MM.1S (cell line): ENCODE measurements at regions not wholly inside any gene's neighbourhood (a gene's known extent, or its start where the extent isn't known, plus 50 kb on each side); places are given as distances from the start of the nearest gene placed in this dataset.

ENCODE experiments used
- DNase-seq: peaks from one replicate; pipeline ENCODE4 v3.0.0-alpha.2; 2015
- H2AFZ ChIP-seq: fragments of 300-600 bp; sonication (generic); 2 replicates; pipeline ENCODE4 v1.6.0; 2016; ENCODE audit warnings: antibody characterized with exemption, low read length
- H3F3A ChIP-seq: fragments of 300-600 bp; sonication (generic); 2 replicates; pipeline ENCODE4 v1.6.1; 2016; ENCODE audit warnings: mild to moderate bottlenecking, antibody characterized with exemption, low read length, moderate library complexity, mixed read lengths; ENCODE audit not compliant: insufficient read depth
- H3K27ac ChIP-seq: fragments of 300-600 bp; sonication (generic); 2 replicates; pipeline ENCODE4 v1.5.1; 2016; ENCODE audit warnings: mild to moderate bottlenecking, low read length
- H3K27me3 ChIP-seq: fragments of 300-600 bp; sonication (generic); replicated peaks from 2 replicates; pipeline ENCODE4 v1.6.0; 2016; ENCODE audit warnings: low read length; ENCODE audit not compliant: insufficient read depth
- H3K36me3 ChIP-seq: fragments of 300-600 bp; sonication (generic); replicated peaks from 2 replicates; pipeline ENCODE4 v1.6.1; 2016; ENCODE audit warnings: mild to moderate bottlenecking, low read length, mixed read lengths; ENCODE audit not compliant: insufficient read depth
- H3K4me1 ChIP-seq: fragments of 300-600 bp; sonication (generic); 2 replicates; pipeline ENCODE4 v1.6.1; 2016; ENCODE audit warnings: low read length, mixed read lengths
- H3K4me2 ChIP-seq: fragments of 300-600 bp; sonication (generic); 2 replicates; pipeline ENCODE4 v1.6.0; 2016; ENCODE audit warnings: low read depth, low read length
- H3K4me3 ChIP-seq: fragments of 300-600 bp; sonication (generic); 2 replicates; pipeline ENCODE4 v1.5.1; 2016; ENCODE audit warnings: low read length, mixed read lengths
- H3K79me2 ChIP-seq: fragments of 300-600 bp; sonication (generic); 2 replicates; pipeline ENCODE4 v1.6.1; 2016; ENCODE audit warnings: mixed run types, low read length, mixed read lengths
- H3K9ac ChIP-seq: fragments of 300-600 bp; sonication (generic); 2 replicates; pipeline ENCODE4 v1.6.1; 2016; ENCODE audit warnings: low read length, mixed read lengths
- H3K9me2 ChIP-seq: fragments of 300-600 bp; sonication (generic); replicated peaks from 2 replicates; pipeline ENCODE4 v1.6.1; 2016; ENCODE audit warnings: mild to moderate bottlenecking, low read length, mixed read lengths; ENCODE audit not compliant: insufficient read depth
- H3K9me3 ChIP-seq: fragments of 300-600 bp; sonication (generic); replicated peaks from 2 replicates; pipeline ENCODE4 v1.6.1; 2016; ENCODE audit warnings: mild to moderate bottlenecking, low read length, mixed read lengths; ENCODE audit not compliant: insufficient read depth
- H4K20me1 ChIP-seq: fragments of 300-600 bp; sonication (generic); 2 replicates; pipeline ENCODE4 v1.6.1; 2016; ENCODE audit warnings: mild to moderate bottlenecking, low read length, moderate library complexity, mixed read lengths; ENCODE audit not compliant: insufficient read depth
- EZH2 ChIP-seq: fragments of 300-600 bp; sonication (generic); optimal IDR thresholded peaks from 2 replicates; pipeline ENCODE3; 2017; ENCODE audit warnings: low read depth, mild to moderate bottlenecking, antibody characterized with exemption, low read length, mixed read lengths
- EZH2phosphoT487 ChIP-seq: fragments of 300-600 bp; sonication (generic); IDR thresholded peaks from 2 replicates; pipeline ENCODE4 v1.6.1; 2018; ENCODE audit warnings: antibody characterized with exemption, low read length
- TF ChIP-seq, protein P1 (sequence below): fragments of 300-600 bp; sonication (generic); IDR thresholded peaks from 2 replicates; pipeline ENCODE4 v1.5.1; 2016; ENCODE audit warnings: antibody characterized with exemption, low read length, mixed read lengths

DNA sequence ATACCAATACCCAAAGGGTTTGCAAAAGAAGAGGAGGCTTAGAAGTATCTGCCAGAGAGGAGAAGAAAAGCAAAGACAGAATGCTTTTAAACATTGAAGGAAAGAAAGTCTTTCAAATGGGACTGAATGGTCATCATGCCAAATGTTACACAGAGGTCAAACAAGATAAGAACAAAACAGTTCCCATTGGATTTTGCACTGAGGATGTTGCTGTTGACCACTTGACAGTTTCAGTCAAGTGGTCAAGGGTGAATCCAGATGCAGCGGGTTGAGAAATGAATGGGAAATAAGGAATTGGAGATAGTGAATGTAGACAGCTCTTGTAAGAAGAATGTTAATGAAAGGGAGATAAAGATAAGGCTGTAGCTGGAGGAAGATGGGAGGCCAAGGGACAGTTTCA lies 64.8 kb upstream of the FGG start:
- Histone ChIP-seq H3K4me2 (no peak overlapping the region), H3K79me2 (no peaks in the 10 kb centered on the region), H3K4me1 (peaks cover 8% of the 10 kb centered on the region), H3K27ac (no peak overlapping the region), H4K20me1 (no peaks in the 10 kb centered on the region), H3K9me3 (no peaks in the 10 kb centered on the region), H3F3A (peaks cover 4% of the 10 kb centered on the region; the same call in 1 of the 2 replicates), H3K27me3 (no peaks in the 10 kb centered on the region), H3K9ac (no peak overlapping the region), H3K36me3 (no peaks in the 10 kb centered on the region), H3K4me3 (no peak overlapping the region), H2AFZ (no peak overlapping the region), H3K9me2 (no peaks in the 10 kb centered on the region)
- no peak for DNase-seq
- TF ChIP-seq EZH2 = no peak
- TF ChIP-seq, protein P1, sequence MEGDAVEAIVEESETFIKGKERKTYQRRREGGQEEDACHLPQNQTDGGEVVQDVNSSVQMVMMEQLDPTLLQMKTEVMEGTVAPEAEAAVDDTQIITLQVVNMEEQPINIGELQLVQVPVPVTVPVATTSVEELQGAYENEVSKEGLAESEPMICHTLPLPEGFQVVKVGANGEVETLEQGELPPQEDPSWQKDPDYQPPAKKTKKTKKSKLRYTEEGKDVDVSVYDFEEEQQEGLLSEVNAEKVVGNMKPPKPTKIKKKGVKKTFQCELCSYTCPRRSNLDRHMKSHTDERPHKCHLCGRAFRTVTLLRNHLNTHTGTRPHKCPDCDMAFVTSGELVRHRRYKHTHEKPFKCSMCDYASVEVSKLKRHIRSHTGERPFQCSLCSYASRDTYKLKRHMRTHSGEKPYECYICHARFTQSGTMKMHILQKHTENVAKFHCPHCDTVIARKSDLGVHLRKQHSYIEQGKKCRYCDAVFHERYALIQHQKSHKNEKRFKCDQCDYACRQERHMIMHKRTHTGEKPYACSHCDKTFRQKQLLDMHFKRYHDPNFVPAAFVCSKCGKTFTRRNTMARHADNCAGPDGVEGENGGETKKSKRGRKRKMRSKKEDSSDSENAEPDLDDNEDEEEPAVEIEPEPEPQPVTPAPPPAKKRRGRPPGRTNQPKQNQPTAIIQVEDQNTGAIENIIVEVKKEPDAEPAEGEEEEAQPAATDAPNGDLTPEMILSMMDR = no peak
- TF ChIP-seq EZH2phosphoT487 = no peak

DNA sequence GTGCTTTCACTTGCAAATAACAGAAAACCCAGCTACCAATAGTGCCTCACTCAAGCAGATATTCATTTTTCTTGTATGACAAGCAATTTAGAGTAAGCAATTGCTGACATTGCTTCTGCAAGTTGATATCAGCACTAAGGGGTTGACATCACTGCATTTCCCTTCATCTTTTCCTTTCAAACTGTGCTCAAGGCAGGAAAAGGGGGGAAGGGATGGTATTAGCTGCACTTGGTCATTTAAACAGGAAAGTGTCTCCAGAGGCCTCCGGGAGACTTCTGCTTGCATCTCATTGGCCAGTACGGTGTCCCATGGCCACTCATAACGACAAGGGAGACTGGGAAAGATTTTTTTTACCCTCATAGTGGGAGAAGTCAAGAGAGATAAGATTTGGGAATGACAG lies 65.5 kb upstream of the FGG start:
- Histone ChIP-seq H3K27ac (no peak overlapping the region), H3K27me3 (no peaks in the 10 kb centered on the region), H3F3A (peaks cover 4% of the 10 kb centered on the region; the same call in 1 of the 2 replicates), H4K20me1 (no peaks in the 10 kb centered on the region), H3K9me3 (no peaks in the 10 kb centered on the region), H3K4me2 (no peak overlapping the region), H3K9me2 (no peaks in the 10 kb centered on the region), H3K4me1 (peaks cover 8% of the 10 kb centered on the region), H3K4me3 (no peak overlapping the region), H3K36me3 (no peaks in the 10 kb centered on the region), H3K79me2 (no peaks in the 10 kb centered on the region), H2AFZ (no peak overlapping the region), H3K9ac (no peak overlapping the region)
- no peak for DNase-seq
- TF ChIP-seq EZH2phosphoT487 = no peak
- TF ChIP-seq EZH2 = no peak
- TF ChIP-seq, protein P1 = no peak

DNA sequence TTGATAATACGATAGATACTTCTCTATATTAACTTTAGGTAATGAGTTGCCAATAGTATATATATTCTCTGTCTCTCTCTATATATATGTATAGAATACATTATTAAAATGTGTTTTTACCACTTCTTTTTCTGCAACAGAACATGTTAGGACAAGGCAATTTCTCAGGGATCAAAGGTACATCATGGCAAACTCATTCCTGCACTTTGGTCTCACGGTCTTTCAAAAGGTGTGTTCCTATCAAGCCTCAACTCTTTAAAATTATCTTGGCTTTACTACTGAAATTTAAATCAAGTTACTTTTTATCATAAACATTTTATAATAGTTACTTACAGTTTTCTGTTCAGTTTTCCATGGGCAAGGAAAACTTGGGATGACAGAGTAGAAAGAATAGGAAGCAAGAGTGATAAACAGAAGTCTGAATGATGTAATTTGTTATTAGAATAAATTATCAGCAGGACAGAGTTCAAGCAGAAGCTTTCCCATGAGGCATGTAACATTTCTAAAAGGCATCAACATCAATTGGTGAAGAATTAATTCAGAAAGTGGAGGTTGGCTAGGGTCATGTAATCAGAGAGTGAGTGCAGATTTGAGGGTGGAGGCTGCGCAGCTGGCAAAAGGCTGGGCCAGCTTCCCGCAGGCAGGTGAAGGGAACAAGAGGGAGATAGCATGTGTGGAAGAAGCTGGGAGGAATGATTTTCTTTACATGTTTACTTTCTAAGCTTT lies 59.7 kb upstream of the LRAT start:
- no peaks in the 10 kb centered on the region for H3F3A ChIP-seq
- no peaks in the 10 kb centered on the region for H3K27me3 ChIP-seq
- H3K9me2 ChIP-seq = no peaks in the 10 kb centered on the region
- H3K4me1 ChIP-seq = no peaks in the 10 kb centered on the region
- TF ChIP-seq EZH2 (no peak), EZH2phosphoT487 (no peak)
- TF ChIP-seq, protein P1 = no peak
- no peak overlapping the region for H3K4me2 ChIP-seq
- H3K79me2 ChIP-seq = no peaks in the 10 kb centered on the region
- H3K36me3 ChIP-seq = no peaks in the 10 kb centered on the region
- H3K9me3 ChIP-seq = no peaks in the 10 kb centered on the region
- H4K20me1 ChIP-seq = no peaks in the 10 kb centered on the region
- no peak for DNase-seq
- H2AFZ ChIP-seq = no peak overlapping the region
- no peak overlapping the region for H3K27ac ChIP-seq
- H3K9ac ChIP-seq = no peak overlapping the region
- no peak overlapping the region for H3K4me3 ChIP-seq
